SKM-1 treated with dmso at 0.1 percent for 144 hours (cell line): ENCODE measurements at regions not wholly inside any gene's neighbourhood (a gene's known extent, or its start where the extent isn't known, plus 50 kb on each side); places are given as distances from the start of the nearest gene placed in this dataset.

Source experiments
- DNase-seq: peaks from one replicate; lab custom pipeline; 2025; ENCODE audit not compliant: unreplicated experiment; lab: John Stamatoyannopoulos, UW

DNA sequence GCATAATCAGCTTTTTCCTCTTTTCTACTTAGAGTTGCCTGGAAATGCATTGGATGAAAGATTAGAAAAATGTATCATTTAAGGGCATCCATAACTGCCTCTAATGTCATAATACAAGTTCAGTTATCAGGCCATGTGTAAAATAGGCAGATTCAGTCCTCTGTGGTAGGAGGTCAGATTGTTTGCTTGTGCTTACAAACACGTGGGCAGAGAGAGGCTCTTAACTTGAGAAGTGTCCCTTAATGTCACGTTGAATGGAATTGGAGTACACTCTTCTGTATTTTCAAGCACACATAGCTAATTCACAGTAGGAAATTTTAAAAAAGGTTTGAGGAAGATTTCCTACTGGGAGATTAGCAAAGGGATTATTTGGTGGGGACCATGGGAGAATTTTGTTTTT lies 359.8 kb upstream of the MTPN start:
- no peak for DNase-seq

- no peak for DNase-seq
These were observed 356.5 kb upstream of the MTPN start for GRCh38 chr7:136333636-136334035.

- DNase-seq, result no peak
These were observed 349.0 kb upstream of the MTPN start for GRCh38 chr7:136326045-136326609.

GRCh38 chr7:136325578-136325977 lies 348.4 kb upstream of the MTPN start:
- no peak for DNase-seq

GRCh38 chr7:136325027-136325426 lies 347.9 kb upstream of the MTPN start:
- DNase-seq, result no peak

DNA sequence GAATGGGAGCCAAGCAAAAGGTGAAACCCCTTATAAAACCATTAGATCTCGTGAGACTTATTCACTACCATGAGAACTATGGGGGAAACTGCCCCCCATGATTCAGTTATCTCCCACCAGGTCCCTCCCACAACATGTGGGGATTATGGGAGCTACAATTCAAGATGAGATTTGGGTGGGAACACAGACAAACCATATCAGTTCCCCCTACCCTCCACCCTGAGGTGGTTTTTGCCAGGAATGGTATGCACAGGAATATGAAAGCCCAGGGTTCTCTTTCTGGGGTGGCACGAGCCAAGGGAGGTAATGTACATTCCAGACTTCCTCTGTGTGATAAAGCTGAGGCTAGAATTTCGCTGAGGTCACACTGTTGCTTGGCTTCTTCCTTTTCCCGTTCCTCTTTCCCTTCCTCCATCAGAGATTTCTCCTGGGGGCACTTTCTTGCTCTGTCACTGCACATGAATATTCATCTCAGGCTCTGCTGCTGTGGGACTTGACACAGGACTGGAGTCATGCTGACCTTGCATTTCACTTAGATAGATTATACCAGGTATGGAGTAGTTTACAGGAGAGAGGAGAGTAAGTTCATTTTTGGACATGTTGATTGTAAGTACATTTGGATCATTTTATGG lies 347.0 kb upstream of the MTPN start:
- DNase-seq, result no peak

GRCh38 chr7:136312592-136312991 lies 335.4 kb upstream of the MTPN start:
- no peak for DNase-seq

DNA sequence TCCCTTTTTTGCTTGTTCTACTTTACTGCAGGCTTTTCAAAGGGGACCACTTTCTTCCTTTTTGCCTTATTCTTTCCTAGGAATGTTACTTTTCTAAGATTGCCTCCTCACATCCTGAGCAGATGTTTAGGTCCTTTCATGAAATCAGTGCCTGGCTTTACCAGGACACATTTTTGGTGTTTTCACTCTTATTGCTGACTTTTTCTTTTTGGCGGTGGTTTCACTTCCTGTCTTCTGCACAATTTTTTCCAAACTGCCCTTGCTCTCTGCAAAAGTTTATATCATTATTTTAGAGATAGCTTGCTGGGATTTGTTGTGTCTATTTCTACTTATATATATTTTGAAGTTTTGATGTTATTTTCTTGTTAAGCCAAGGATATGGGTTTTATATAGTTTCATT lies 332.2 kb upstream of the MTPN start:
- no peak for DNase-seq

DNA sequence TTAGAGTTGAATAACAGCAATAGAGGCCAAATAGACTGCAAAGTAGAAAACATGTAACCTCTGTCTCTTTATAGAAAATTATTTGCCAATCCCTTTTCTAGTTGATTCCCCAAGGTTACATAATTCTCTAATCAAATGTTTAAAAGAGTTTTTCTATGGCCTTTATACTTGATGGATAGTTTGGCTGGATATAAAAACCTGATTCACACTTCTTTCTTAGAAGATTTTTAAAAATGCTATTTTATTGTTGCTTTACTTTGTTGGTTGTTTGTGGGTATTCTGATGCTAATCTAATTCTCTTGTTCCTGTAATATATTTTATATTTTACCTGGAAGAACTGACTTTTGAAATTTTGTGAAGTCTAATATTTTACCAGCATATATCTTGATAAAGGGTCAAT lies 331.1 kb upstream of the MTPN start:
- no peak for DNase-seq

DNA sequence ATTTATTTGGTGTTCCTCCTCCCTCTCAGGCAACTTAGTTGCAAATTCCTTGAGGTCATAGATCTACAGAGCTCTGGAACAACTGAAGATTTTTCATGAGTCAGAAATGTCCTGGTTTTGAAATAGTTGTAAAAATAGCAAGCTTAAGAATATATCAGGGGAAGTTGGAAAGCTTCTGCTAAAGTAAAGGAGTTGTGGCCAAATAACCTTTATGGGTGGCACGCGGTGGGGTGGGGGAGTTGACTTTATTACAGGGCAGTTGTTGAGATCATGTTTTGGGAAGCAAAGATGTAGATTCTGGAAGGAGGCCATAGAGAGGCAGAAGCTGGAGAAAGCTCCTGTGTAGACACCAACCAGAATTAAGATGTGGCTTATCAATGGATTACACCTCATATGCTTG lies 326.0 kb upstream of the MTPN start:
- peak; percentile 78 for DNase-seq

DNA sequence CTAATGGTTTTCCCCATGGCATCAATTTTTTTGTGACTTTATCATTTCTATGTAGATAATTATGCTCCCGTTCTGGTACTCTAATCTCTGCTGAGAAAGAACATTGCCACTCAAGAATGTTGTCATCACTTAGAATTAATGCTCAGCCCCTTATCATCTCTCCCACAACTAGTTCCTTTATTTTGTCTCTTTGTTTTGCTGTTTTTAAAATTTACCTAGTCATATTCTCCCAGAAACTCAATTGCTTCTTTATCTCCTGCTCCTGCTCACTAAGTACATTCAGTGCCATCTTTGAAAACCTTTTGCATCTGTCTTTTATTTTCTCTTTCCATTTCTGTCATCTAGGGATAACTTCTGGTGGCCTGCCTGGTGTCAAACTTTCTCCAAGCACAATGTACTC lies 324.9 kb upstream of the MTPN start:
- DNase-seq, result no peak

DNA sequence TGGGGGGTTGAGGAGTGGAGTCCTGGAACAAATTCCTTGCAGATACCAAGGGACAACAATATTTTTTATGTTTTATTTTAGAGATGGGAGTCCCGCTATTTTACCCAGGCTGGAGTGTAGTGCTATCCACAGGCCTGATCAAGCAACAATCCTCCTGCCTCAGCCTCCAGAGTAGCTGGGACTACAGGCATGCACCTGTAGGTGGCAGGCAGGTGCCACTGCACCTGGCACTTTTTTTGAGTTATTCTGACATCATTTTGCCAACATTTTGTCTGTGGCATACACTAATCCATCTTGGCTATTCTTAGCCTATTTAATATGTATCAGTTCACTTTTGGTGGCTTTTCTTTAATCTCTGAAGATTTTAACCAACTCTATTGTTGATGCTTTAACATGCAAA lies 317.8 kb upstream of the MTPN start:
- DNase-seq, result no peak

DNA sequence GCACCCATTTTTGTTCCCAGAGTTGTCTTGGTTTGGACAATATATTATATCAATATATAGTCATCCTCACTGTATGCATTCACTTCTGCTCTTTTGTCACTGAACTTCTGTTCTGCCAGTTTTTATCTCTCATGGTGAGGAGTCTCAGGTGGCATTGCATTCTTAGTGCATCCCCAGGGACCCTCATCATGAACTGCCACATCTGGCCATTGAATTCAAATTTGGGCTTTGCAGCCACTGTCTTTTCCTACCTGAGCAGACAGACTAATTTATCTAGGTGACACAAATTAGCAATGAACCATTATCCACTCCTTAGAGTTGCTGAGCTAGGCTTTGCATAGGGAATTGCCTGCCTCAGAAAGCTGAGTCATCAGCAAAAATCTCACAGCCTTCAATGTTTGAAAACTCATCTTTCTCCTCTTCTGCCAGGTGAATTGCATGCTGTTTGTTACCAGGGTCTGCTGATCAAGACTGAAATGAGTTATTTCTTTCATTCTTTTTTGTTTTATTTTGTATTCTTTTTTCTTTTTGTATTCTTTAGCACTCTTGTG lies 316.8 kb upstream of the MTPN start:
- no peak for DNase-seq

GRCh38 chr7:136293272-136293671 lies 316.1 kb upstream of the MTPN start:
- peak; percentile 36 for DNase-seq

DNA sequence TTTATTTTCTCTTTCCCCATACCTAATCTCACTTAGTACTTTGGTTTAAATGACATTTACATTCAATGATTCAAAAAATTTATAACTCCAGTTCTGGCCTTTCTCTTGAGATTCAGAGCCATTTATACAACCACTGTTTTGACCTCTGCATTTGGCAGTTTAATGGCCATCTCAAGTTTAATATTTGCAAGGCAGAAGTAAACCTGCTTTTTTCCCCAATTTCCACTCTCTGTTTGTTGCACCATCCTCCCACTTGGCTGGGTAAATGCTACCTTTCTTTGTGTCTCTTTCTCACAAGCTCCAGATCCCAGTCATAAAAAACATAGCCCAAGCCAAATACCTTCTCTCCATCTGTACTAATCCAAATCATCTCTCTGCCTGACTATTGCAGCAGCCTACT lies 315.2 kb upstream of the MTPN start:
- DNase-seq, result no peak

DNA sequence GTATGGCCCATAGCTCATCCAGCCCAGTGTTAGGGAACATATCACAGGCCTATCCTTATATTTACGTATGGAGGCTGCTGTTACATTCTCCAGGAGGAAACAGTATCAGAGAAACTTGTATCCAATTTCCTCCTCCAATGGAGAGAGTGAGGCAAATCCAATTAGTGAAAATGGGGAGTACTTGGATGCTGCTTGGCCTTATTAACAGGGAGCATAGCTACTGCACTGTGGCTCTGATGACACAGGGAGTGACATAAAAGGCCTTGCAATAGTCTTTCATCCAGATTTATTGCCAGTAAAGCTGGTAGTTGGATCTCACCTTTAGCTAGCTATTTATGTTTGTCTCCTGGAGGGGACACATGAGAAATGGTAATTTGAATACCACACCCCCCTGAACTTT lies 313.2 kb upstream of the MTPN start:
- DNase-seq, result no peak

DNA sequence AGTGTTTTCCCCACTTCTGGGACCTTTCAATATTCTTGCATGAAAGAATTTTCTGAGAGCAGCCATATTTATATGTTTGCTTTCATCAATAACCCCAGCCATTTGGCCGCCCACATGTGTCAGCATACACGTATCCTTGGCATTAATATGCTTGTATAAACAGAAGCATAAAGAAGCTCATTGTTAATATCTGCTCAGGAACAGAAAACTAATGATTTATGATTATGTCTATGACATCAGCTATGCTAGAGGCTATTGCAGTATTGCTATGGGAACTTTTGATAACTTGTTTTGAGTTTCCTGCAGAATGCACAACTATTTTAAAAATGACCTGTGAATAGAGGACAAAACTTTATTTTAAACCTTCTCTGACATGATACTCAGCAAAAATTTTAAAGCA lies 300.9 kb upstream of the MTPN start:
- no peak for DNase-seq

DNA sequence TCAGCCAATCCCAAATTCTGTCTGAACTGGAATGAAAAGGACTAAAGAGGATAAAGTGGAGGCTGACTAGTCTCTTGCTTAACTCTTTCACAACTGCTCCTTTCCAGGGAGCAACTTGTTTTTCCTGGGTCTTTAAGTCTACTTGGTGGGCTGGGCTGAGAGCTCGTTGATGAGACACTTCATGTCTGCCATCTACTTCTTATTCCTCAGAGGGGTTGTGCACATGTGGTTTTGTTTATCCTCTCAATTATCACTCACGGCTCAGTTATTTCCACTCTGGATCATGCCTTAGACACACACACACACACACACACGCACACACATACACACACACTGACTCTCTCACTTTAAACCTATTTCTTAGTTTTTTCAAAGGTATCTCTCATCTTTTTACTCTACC lies 298.6 kb upstream of the MTPN start:
- DNase-seq, result no peak

GRCh38 chr7:136274636-136275345 lies 297.6 kb upstream of the MTPN start:
- no peak for DNase-seq

DNA sequence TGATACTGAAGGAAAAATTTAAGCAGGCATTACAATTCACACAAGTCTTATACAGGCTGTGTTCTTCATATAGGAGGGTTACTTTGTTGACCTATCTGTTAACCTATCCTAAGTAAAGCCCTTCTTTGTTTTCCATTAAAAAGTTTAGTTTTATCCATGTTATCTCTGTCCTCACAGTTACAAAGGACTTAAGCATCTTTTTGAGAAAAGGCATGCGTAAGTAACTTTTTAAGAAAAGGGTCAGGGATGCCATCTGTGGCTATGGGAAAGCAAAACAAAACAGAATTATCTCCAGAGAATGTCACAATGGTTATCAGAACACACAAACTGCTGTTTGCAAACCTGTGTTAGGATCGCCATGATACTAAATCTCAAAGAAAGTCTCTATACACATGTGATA lies 295.8 kb upstream of the MTPN start:
- DNase-seq, result no peak

DNA sequence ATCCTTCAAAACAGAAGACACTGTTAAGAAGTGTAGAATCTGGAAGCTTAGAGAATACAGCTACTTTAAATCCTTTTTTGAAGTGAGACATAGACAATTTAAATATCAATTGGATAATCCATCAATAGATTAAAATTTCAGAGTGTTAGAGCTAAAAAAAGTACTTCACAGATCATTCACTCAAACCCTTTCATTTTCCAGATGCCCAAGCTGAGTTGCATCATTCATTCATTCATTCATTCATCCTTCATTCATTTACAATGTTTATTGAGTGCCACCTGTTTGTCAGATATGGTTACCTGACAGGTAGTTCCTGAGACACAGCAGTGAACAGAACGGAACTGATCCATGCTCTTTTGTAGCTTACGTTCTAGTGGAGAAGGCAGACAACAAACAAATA lies 290.7 kb upstream of the MTPN start:
- no peak for DNase-seq

DNA sequence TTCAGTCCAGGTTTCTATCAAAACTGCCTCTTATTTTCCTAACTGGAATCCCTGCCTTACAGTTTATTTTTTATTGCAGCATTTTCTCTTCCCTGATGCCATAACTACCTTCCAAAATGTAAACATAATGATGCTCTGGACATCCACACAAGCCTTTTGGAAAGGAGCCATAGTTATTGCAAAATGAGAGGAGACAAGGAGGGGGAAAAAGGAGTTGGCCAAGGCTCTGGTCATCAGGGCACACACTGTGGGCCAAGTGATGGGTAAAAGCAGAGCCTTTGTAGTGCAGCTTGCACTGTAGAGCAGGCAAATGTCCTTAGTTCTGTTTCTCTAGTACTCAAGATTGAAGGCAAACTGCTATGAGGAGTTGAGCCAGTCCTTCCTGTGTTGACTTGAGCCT lies 289.3 kb upstream of the MTPN start:
- DNase-seq, result no peak
